Liver (tissue), 8 donors: ENCODE measurements at regions not wholly inside any gene's neighbourhood (a gene's known extent, or its start where the extent isn't known, plus 50 kb on each side); places are given as distances from the start of the nearest gene placed in this dataset.

Experiments used
- DNase-seq: peaks from one replicate; pipeline ENCODE4 v3.0.0-alpha.2; 2017; ENCODE audit warnings: low spot score
- H3K27ac ChIP-seq, 2 donors: one replicate each; pipeline ENCODE4 v1.7.0; 2013; ENCODE audit warnings: inconsistent platforms in 2 of 2, low read length in 2 of 2, control low read depth in 1 of 2, low read depth in 1 of 2, mild to moderate bottlenecking in 1 of 2
- H3K27me3 ChIP-seq, 4 donors: one replicate each; pipeline versions ENCODE4 v1.6.1 to v1.7.0; 2013; ENCODE audit warnings: low read length in 3 of 4, inconsistent platforms in 1 of 4, mild to moderate bottlenecking in 1 of 4, moderate library complexity in 1 of 4; ENCODE audit not compliant: control insufficient read depth in 4 of 4, insufficient read depth in 4 of 4
- H3K36me3 ChIP-seq, 4 donors: one replicate each; pipeline versions ENCODE4 v1.6.1 to v1.7.0; 2013; ENCODE audit warnings: low read length in 3 of 4, mild to moderate bottlenecking in 3 of 4, low read depth in 1 of 4, moderate library complexity in 1 of 4; ENCODE audit not compliant: control insufficient read depth in 4 of 4, insufficient read depth in 3 of 4
- H3K4me1 ChIP-seq, 4 donors: one replicate each; pipeline versions ENCODE4 v1.6.1 to v1.7.0; 2013; ENCODE audit warnings: low read length in 3 of 4, mild to moderate bottlenecking in 3 of 4, moderate library complexity in 1 of 4; ENCODE audit not compliant: control insufficient read depth in 4 of 4, insufficient read depth in 4 of 4
- H3K4me3 ChIP-seq, 3 donors: one replicate each; pipeline versions ENCODE4 v1.6.1 to v1.7.0; 2013; ENCODE audit warnings: low read length in 3 of 3, control low read depth in 1 of 3, low read depth in 1 of 3, mild to moderate bottlenecking in 1 of 3
- H3K9ac ChIP-seq, 2 donors: one replicate each; pipeline ENCODE4 v1.7.0; 2013; ENCODE audit warnings: low read length in 2 of 2, mild to moderate bottlenecking in 2 of 2, moderate library complexity in 2 of 2, control low read depth in 1 of 2, low read depth in 1 of 2
- H3K9me3 ChIP-seq, 4 donors: one replicate each; pipeline versions ENCODE4 v1.6.1 to v1.7.0; 2013; ENCODE audit warnings: low read length in 3 of 4; ENCODE audit not compliant: control insufficient read depth in 4 of 4
- EGR1 ChIP-seq, 2 donors: IDR thresholded peaks; 2 replicates each; pipeline ENCODE4 v1.6.1; 2016 to 2018; ENCODE audit warnings: antibody characterized with exemption in 2 of 2, low read depth in 2 of 2
- FOXA1 ChIP-seq: IDR thresholded peaks from 2 replicates; pipeline ENCODE4 v1.6.1; 2016; ENCODE audit warnings: antibody characterized with exemption
- FOXA2 ChIP-seq: IDR thresholded peaks from 2 replicates; pipeline ENCODE4 v1.6.1; 2016; ENCODE audit warnings: antibody characterized with exemption
- HNF4A ChIP-seq, 2 donors: conservative IDR thresholded peaks; 2 replicates each; pipeline ENCODE4 v1.6.1; 2016; ENCODE audit warnings: antibody characterized with exemption in 2 of 2, mild to moderate bottlenecking in 2 of 2
- JUND ChIP-seq, 2 donors: IDR thresholded peaks; 2 replicates each; pipeline ENCODE4 v1.6.1; 2016; ENCODE audit warnings: antibody characterized with exemption in 2 of 2
- NR2F2 ChIP-seq: IDR thresholded peaks from 2 replicates; pipeline ENCODE4 v1.6.1; 2016; ENCODE audit warnings: antibody characterized with exemption
- RXRA ChIP-seq, 2 donors: IDR thresholded peaks; 2 replicates each; pipeline ENCODE4 v1.6.1; 2017 to 2018; ENCODE audit warnings: antibody characterized with exemption in 2 of 2, mild to moderate bottlenecking in 1 of 2
- SP1 ChIP-seq: IDR thresholded peaks from 2 replicates; pipeline ENCODE4 v1.6.1; 2018; ENCODE audit warnings: antibody characterized with exemption, mild to moderate bottlenecking
- TAF1 ChIP-seq: conservative IDR thresholded peaks from 2 replicates; pipeline ENCODE4 v1.6.1; 2016; ENCODE audit warnings: antibody characterized with exemption, mild to moderate bottlenecking
- YY1 ChIP-seq: IDR thresholded peaks from 2 replicates; pipeline ENCODE4 v1.6.1; 2016; ENCODE audit warnings: antibody characterized with exemption, mild to moderate bottlenecking
- WGBS: extraction: QIAGEN DNeasy Blood & Tissue Kit; methylation state at CpG from one replicate; pipeline ENCODE4 v1.1.7; 2013; 5-methylcytosine and 5-hydroxymethylcytosine counted together
- TF ChIP-seq, protein P1 (sequence below): IDR thresholded peaks from 2 replicates; pipeline ENCODE4 v1.6.1; 2016; ENCODE audit warnings: antibody characterized with exemption
- TF ChIP-seq, protein P2 (sequence below): fragments of 150-350 bp; IDR thresholded peaks from 2 replicates; pipeline ENCODE4 v1.5.1; 2017; ENCODE audit warnings: improper control_type of control experiment, low read depth, low read length; ENCODE audit not compliant: missing input control
- TF ChIP-seq, protein P3 (sequence below): IDR thresholded peaks from 2 replicates; pipeline ENCODE4 v1.6.1; 2016; ENCODE audit warnings: antibody characterized with exemption
- TF ChIP-seq, protein P4 (sequence below): IDR thresholded peaks from 2 replicates; pipeline ENCODE4 v1.6.1; 2016; ENCODE audit warnings: antibody characterized with exemption
- TF ChIP-seq, protein P5 (sequence below): IDR thresholded peaks from 2 replicates; pipeline ENCODE4 v1.6.1; 2016; ENCODE audit warnings: antibody characterized with exemption, mild to moderate bottlenecking
- donor health status: healthy.
- donor health status: healthy.
- donor health status: healthy.
- donor health status: healthy.
- donor health status: healthy.

DNA sequence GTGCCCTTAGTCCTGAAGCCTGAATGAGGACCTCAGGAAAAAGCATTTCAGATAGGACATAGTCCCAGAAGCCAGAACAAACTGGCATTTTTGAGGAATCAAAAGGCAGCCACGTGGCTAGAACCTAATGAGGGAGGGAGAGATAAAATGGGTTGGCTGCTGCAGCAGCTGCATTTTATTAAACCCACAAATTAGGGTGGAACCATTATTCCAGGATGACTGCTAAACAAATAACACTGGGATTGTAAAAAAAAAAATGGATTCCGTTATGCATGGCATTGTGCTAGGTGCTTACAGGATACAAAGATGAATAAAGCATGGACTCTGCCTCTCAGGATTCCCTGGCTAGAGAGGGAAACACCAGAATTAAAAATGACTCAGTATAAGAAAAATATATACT, 141.5 kb downstream of the SATB1 start (continued):
- no peak for TF ChIP-seq TAF1

DNA sequence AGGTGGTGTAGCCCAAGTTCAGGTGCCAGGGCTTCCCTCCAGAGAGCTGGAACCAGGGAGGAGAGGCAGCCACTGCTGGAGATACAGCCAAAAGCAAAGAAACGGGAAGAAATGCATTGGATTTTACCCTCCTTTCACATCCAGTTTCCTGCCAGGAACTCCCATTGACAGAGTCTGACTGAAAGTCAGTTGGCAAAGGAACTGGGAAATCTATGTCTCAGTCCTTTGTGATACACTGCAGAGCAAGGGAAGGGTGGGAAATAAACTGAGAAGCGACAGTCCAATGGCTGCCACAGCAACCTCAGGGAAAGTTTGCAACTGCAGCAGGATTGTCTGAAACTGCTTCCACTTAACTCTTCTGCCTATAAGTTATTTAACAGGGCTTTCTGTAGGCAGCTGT, 142.6 kb downstream of the SATB1 start:
- DNase-seq: no peak
- no peak overlapping the region for H3K9ac ChIP-seq
- TF ChIP-seq NR2F2 (no peak), SP1 (no peak)
- no peak overlapping the region for H3K4me3 ChIP-seq
- 55% methylated on average over 2 of the region's 2 CpGs for WGBS
- no peaks in the 10 kb centered on the region for H3K9me3 ChIP-seq
- H3K4me1 ChIP-seq: no peaks in the 10 kb centered on the region
- H3K27ac ChIP-seq: no peak overlapping the region
- H3K36me3 ChIP-seq: no peaks in the 10 kb centered on the region
- no peaks in the 10 kb centered on the region for H3K27me3 ChIP-seq

DNA sequence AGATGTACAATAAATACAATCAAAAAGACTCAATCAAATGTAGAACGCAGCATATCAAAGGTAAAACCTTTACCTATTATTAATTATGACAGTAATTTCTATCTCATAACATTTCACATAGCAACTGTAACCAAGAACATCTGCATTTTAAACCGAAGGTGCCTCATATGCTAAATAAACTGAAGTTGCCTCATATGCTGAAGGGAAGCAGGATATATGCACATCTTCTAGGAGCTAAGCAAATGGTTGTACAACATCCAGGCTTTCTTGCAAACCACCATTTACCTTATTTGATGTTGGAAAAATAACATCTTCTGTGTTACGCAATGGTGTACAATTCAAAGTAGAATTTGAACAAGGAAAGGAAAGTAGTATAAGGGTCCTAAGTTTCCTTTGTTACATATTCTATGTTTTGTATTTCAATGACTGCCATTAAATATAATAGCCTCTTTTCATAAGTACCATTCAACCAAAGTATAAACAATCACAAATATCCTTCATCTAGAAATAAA, 145.9 kb downstream of the SATB1 start:
- Histone ChIP-seq H3K9me3 (no peaks in the 10 kb centered on the region), H3K9ac (no peak overlapping the region), H3K4me3 (no peak overlapping the region), H3K27me3 (no peaks in the 10 kb centered on the region), H3K4me1 (no peaks in the 10 kb centered on the region), H3K36me3 (no peaks in the 10 kb centered on the region), H3K27ac (no peak overlapping the region)
- WGBS: 87% methylated on average over 3 of the region's 3 CpGs
- no peak for TF ChIP-seq FOXA1
- no peak for TF ChIP-seq FOXA2
- no peak for TF ChIP-seq YY1
- TF ChIP-seq, protein P1, sequence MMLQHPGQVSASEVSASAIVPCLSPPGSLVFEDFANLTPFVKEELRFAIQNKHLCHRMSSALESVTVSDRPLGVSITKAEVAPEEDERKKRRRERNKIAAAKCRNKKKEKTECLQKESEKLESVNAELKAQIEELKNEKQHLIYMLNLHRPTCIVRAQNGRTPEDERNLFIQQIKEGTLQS: no peak
- TF ChIP-seq RXRA (IDR thresholded peaks at IDR 0.05): no peak
- no peak for TF ChIP-seq HNF4A (conservative IDR thresholded peaks at IDR 0.05)
- TF ChIP-seq, protein P2, sequence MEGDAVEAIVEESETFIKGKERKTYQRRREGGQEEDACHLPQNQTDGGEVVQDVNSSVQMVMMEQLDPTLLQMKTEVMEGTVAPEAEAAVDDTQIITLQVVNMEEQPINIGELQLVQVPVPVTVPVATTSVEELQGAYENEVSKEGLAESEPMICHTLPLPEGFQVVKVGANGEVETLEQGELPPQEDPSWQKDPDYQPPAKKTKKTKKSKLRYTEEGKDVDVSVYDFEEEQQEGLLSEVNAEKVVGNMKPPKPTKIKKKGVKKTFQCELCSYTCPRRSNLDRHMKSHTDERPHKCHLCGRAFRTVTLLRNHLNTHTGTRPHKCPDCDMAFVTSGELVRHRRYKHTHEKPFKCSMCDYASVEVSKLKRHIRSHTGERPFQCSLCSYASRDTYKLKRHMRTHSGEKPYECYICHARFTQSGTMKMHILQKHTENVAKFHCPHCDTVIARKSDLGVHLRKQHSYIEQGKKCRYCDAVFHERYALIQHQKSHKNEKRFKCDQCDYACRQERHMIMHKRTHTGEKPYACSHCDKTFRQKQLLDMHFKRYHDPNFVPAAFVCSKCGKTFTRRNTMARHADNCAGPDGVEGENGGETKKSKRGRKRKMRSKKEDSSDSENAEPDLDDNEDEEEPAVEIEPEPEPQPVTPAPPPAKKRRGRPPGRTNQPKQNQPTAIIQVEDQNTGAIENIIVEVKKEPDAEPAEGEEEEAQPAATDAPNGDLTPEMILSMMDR: no peak
- no peak for TF ChIP-seq NR2F2
- TF ChIP-seq, protein P3, sequence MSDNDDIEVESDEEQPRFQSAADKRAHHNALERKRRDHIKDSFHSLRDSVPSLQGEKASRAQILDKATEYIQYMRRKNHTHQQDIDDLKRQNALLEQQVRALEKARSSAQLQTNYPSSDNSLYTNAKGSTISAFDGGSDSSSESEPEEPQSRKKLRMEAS: no peak
- no peak for TF ChIP-seq JUND (IDR thresholded peaks at IDR 0.05)
- TF ChIP-seq, protein P4, sequence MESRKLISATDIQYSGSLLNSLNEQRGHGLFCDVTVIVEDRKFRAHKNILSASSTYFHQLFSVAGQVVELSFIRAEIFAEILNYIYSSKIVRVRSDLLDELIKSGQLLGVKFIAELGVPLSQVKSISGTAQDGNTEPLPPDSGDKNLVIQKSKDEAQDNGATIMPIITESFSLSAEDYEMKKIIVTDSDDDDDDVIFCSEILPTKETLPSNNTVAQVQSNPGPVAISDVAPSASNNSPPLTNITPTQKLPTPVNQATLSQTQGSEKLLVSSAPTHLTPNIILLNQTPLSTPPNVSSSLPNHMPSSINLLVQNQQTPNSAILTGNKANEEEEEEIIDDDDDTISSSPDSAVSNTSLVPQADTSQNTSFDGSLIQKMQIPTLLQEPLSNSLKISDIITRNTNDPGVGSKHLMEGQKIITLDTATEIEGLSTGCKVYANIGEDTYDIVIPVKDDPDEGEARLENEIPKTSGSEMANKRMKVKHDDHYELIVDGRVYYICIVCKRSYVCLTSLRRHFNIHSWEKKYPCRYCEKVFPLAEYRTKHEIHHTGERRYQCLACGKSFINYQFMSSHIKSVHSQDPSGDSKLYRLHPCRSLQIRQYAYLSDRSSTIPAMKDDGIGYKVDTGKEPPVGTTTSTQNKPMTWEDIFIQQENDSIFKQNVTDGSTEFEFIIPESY: no peak
- no peak for TF ChIP-seq SP1
- TF ChIP-seq, protein P5, sequence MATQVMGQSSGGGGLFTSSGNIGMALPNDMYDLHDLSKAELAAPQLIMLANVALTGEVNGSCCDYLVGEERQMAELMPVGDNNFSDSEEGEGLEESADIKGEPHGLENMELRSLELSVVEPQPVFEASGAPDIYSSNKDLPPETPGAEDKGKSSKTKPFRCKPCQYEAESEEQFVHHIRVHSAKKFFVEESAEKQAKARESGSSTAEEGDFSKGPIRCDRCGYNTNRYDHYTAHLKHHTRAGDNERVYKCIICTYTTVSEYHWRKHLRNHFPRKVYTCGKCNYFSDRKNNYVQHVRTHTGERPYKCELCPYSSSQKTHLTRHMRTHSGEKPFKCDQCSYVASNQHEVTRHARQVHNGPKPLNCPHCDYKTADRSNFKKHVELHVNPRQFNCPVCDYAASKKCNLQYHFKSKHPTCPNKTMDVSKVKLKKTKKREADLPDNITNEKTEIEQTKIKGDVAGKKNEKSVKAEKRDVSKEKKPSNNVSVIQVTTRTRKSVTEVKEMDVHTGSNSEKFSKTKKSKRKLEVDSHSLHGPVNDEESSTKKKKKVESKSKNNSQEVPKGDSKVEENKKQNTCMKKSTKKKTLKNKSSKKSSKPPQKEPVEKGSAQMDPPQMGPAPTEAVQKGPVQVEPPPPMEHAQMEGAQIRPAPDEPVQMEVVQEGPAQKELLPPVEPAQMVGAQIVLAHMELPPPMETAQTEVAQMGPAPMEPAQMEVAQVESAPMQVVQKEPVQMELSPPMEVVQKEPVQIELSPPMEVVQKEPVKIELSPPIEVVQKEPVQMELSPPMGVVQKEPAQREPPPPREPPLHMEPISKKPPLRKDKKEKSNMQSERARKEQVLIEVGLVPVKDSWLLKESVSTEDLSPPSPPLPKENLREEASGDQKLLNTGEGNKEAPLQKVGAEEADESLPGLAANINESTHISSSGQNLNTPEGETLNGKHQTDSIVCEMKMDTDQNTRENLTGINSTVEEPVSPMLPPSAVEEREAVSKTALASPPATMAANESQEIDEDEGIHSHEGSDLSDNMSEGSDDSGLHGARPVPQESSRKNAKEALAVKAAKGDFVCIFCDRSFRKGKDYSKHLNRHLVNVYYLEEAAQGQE: no peak
- TF ChIP-seq EGR1 (IDR thresholded peaks at IDR 0.05; ENCODE audit: low read depth in 2 of 2): no peak
- DNase-seq: no peak
